RPMI7951 (cell line): ENCODE measurements at regions not wholly inside any gene's neighbourhood (a gene's known extent, or its start where the extent isn't known, plus 50 kb on each side); places are given as distances from the start of the nearest gene placed in this dataset.

Experiments used
- DNase-seq: peaks from one replicate; pipeline ENCODE4 v3.0.0-alpha.2; 2012; ENCODE audit warnings: low read depth

- no peak for DNase-seq
Observed at GRCh38 chr9:135308821-135309762, 170.5 kb upstream of the PPP1R26 start.

GRCh38 chr9:135309763-135310125, 169.8 kb upstream of the PPP1R26 start:
- no peak for DNase-seq

- DNase-seq, result no peak
Observed at GRCh38 chr9:135310134-135310533, 169.4 kb upstream of the PPP1R26 start.

GRCh38 chr9:135315572-135315971, 164.0 kb upstream of the PPP1R26 start:
- DNase-seq, result no peak

- no peak for DNase-seq
Observed at GRCh38 chr9:135320331-135320730, 159.3 kb upstream of the PPP1R26 start.

- DNase-seq, result no peak
Observed at GRCh38 chr9:135320943-135321342, 158.6 kb upstream of the PPP1R26 start.

GRCh38 chr9:135321580-135321979, 158.0 kb upstream of the PPP1R26 start:
- DNase-seq, result no peak

GRCh38 chr9:135324329-135324728, 155.3 kb upstream of the PPP1R26 start:
- no peak for DNase-seq

GRCh38 chr9:135326141-135326540, 153.4 kb upstream of the PPP1R26 start:
- DNase-seq, result no peak

GRCh38 chr9:135326633-135327152, 152.9 kb upstream of the PPP1R26 start:
- DNase-seq, result no peak

- DNase-seq, result no peak
Observed at GRCh38 chr9:135328485-135329417, 150.8 kb upstream of the PPP1R26 start.

GRCh38 chr9:135329571-135330306, 149.8 kb upstream of the PPP1R26 start:
- no peak for DNase-seq

GRCh38 chr9:135330307-135330631, 149.3 kb upstream of the PPP1R26 start:
- DNase-seq, result no peak

GRCh38 chr9:135330685-135331590, 148.6 kb upstream of the PPP1R26 start:
- DNase-seq, result no peak

GRCh38 chr9:135332516-135332915, 147.1 kb upstream of the PPP1R26 start:
- DNase-seq, result no peak

- DNase-seq, result no peak
Observed at GRCh38 chr9:135332979-135333748, 146.4 kb upstream of the PPP1R26 start.

- no peak for DNase-seq
Observed at GRCh38 chr9:135334953-135335460, 144.6 kb upstream of the PPP1R26 start.

- DNase-seq, result no peak
Observed at GRCh38 chr9:135335691-135336181, 143.8 kb upstream of the PPP1R26 start.

- DNase-seq, result no peak
Observed at GRCh38 chr9:135336722-135337527, 142.7 kb upstream of the PPP1R26 start.
